HEK293T (cell line): ENCODE measurements at regions not wholly inside any gene's neighbourhood (a gene's known extent, or its start where the extent isn't known, plus 50 kb on each side); places are given as distances from the start of the nearest gene placed in this dataset.

Experiments used
- BHLHE40 ChIP-seq: fragments of 450-650 bp; IDR thresholded peaks from 2 replicates; pipeline ENCODE4 v1.6.1; 2016; ENCODE audit warnings: mild to moderate bottlenecking, moderate library complexity, borderline replicate concordance
- CTBP1 ChIP-seq: fragments of 450-650 bp; IDR thresholded peaks from 2 replicates; pipeline ENCODE4 v1.6.1; 2016; ENCODE audit warnings: borderline replicate concordance
- ELF4 ChIP-seq: fragments of 450-650 bp; IDR thresholded peaks from 2 replicates; pipeline ENCODE4 v1.6.1; 2017; ENCODE audit warnings: antibody characterized with exemption
- FOXA1 ChIP-seq: fragments of 450-650 bp; IDR thresholded peaks from 2 replicates; pipeline ENCODE4 v1.6.1; 2016; ENCODE audit warnings: mild to moderate bottlenecking
- FOXM1 ChIP-seq: fragments of 450-650 bp; IDR thresholded peaks from 2 replicates; pipeline ENCODE4 v1.6.1; 2017; ENCODE audit warnings: mild to moderate bottlenecking, borderline replicate concordance
- SP1 ChIP-seq: fragments of 450-650 bp; IDR thresholded peaks from 2 replicates; pipeline ENCODE4 v1.6.1; 2017
- SUZ12 ChIP-seq: fragments of 450-650 bp; IDR thresholded peaks from 2 replicates; pipeline ENCODE4 v1.6.1; 2016; ENCODE audit warnings: mild to moderate bottlenecking
- TARDBP ChIP-seq: fragments of 450-650 bp; IDR thresholded peaks from 2 replicates; pipeline ENCODE4 v1.6.1; 2016

GRCh38 chr6:91672201-91672600 lies 1085.3 kb upstream of the MAP3K7 start:
- TF ChIP-seq SUZ12 (no peak), ELF4 (no peak), TARDBP (no peak), SP1 (no peak), CTBP1 (no peak), FOXM1 (no peak), FOXA1 (no peak), BHLHE40 (no peak)
